NCI-H1417 treated with DMSO at 0.1 percent for 48 hours (cell line): ENCODE measurements at regions not wholly inside any gene's neighbourhood (a gene's known extent, or its start where the extent isn't known, plus 50 kb on each side); places are given as distances from the start of the nearest gene placed in this dataset.

Source experiments
- DNase-seq: peaks from one replicate; lab custom pipeline; 2025; lab: John Stamatoyannopoulos, UW

DNA sequence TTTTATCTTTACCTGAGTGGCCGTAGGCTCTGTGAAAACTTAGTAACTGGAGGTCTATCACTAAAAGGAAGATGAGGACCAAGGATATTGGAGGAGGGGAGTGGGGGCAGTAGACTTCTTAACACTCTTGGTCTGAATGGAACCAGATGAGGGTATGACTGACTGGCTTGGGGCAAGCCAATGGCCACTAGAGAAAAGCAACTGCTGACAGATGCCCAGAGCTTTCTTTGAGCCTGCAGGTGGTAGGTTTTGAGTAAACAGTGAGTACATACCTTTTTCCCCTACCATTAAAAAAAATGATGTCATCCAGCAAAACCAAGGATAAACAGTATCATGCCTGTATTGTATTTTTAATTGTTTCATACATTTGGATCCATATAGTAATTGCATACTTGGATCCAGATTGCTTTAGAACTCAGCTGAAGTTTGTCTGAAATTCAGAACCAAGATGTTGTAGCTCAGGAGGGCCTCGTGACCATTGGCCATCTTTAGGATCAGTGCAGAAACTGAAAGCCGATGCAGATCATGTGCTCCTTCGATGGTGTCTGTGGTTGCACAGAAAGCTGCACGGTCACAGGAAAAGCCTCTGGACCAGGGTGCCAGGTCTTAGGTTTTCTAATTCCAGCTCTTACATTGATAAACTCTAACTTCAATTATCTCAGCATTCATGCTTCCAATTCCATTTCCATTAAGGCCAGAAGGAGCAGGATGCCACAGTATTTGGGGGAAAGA is 131.0 kb downstream of the PDGFRA start:
- DNase-seq: no peak

DNA sequence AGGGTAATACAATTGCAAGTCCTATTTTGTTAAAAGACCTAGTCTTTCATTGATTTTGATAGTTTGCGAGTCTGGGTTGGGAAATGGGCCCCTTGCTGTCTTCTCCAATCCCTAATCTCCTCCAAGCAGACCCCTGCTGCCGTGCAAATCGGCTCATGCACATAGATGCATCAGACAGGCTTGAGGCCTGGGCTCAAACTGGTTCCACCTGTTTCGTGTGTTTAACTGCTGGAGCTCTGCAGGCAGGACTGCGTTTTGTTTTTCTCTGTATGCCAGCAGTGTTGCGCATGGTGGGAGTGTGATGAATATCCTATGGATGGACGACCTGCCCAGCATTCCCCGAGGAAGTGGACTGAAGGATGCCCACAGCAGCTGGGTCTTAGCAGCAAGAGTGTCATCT is 133.9 kb downstream of the PDGFRA start:
- no peak for DNase-seq

DNA sequence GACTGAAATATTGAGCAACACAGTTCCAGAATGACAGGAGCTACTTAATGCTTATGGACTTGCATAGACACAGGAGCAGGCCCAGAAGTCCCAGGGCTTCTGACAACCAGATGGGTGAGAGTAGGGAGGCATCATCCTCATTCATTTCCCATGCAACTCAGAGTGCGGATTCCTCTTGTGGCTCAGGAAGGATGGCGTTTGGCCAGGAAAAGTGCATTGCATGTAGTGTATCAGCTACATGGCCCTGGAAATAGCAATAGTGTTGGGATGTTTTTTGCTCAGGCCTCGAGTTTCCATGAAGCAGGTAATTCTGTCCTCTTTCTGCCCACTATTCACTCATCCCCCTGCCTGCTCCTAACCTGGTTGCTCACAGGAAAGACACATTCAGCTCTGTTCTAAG is 136.6 kb downstream of the PDGFRA start:
- no peak for DNase-seq

DNA sequence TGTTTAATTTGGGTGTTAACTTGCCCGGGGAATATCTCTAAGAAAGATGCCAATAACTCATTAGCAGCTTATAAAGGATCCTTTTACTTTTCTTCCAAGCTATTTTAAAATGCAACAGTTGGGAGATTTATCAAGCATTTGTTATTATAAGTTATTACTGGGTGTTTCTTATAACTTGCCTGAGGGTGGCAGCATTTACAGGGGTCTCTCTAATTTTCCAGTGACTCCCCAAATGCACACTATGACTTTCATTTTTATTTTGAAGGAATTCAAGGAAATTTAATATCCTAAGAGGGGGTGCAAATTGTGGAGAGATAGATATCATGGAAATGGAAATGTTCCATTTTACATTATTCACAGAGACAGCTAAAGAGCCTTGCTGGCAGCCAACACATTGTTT is 138.0 kb downstream of the PDGFRA start:
- DNase-seq: no peak

DNA sequence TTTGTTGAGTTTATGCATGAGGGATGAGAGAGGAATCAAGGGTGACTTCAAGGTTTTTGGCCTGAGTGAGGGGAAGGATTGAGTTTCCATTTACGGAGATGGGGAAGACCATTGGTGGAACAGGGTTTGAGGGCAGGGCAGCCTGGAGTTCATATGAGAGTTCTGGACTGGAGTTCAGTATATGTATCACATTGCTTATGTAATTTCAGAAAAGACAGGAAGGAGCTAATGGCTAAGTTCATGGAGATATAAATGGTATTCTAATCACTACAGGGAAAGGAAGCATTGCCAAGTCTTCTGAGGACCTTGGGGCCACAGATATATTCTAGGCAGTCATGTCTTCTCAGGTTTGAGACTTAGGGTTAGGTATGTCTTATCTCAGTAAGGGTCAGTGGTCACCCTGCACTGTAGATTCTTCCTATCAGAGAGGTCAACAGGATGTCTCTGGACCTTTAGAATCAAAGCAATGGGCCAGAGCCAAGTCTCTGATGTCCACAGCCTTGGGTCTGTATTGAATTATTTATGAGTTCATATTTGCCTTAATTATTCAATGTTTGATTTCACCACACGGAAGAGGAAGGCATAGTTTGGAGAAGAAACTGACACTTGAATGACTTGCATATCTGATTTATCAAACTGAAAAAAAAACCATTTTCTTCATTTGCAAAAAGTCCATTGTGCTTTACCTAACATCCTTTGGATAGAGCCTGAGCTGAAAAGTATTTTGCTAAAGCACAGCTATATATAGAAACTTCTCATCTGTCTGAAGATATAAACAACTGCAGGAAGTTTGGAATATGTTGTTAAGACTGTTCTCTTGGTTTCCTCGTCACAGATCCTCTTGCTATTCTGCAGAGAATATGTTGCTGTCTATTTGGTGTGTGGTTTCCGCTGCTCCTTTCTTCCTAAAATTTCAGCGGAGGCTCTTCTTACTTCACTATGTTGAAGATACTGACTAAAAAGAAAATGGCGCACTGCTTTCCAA is 139.5 kb downstream of the PDGFRA start:
- no peak for DNase-seq

DNA sequence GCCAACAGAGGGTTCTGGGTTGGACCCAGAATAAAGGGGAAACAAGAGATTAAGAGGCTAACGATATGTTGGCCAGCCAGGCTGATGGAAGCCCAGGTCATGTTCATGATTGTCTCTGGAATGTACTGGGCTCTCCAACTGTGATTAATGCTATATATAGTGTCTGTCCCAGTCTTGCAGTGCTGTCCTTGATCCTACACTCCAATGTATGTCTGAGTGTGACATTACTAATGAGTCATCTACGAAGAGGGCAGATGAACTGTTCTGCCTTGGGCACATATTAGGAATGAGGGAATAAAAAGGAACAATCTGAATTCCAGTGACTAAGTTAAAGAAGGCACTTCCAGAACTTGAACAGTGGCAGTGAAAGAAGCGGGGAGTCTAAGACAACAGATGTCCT is 142.1 kb downstream of the PDGFRA start:
- no peak for DNase-seq

DNA sequence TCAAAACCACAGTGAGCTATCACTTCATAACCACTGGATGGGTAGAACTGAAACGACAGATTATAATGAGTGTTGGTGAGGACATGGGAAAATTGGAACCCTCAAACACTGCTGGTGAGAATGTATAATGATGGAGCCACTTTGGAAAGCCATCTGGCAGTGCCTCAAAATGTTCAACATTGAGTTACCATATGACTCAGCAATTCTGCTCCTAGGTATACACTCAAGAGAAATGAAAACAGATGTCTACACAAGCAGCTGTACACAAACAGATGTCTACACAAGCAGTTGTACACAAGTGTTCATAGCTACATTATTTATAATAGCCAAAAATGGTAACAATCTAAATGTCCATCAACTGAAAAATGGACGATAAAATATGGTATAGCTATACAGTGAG is 143.9 kb downstream of the PDGFRA start:
- no peak for DNase-seq

DNA sequence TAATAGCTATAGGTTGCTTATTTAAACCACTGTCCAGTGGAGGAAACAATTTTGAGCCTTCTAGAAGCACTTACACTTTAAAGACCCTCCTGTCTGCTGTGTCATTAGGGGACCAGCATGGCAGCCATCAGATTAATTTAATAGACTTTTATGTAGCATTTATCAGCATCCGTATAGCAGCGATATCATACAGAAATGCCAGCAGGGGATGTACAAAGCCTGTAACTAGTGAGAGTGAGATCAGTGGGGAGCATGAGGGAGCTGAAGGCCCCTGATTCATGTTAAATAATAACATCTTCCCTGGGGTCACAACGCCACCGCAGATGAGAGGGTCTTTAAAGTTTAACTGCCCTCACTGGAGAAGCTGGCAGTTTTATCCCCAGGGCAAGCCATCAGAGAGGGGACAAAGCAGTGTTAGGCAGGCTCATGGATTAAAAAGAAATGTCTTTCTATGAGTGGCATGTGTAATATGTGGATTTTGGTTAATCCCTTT is 144.7 kb downstream of the PDGFRA start:
- no peak for DNase-seq

DNA sequence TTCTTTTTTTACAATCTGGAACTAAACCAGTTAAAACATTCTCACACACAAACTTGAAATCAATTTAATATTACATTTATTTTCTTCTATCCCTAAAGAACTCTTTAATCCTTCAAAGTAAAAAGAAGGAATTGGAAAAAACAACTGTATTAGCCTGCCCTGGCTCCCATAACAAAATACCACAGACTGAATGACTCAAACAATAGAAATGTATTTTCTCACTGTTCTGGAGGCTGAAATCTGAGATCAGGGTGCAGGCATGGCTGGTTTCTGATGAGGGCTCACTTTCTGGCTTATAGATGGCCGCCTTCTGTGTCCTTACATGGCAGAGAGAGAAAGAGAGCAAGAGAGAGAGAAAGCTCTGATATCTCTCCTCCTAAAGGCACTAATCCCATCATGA is 149.4 kb downstream of the PDGFRA start:
- DNase-seq: no peak

DNA sequence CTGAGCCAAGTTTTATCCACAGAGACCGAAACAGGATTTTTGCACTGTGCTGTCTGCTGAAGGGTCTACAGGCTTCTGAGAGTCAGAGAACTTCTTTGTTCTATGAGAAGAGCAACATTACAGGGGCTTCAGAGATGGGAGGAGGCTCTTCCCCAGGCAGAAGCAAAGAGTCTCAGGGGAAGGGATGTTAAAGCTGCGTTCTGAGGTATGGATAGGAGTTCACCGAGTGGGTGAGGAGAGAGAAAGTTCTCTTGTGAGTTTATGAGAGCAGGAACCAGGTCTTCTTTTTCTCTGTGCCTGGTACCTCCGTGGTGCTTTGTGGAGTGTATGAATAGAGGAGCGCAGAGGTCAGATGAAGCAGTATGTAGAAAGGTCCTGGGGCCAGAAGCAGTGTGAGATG is 155.1 kb downstream of the PDGFRA start:
- no peak for DNase-seq

DNA sequence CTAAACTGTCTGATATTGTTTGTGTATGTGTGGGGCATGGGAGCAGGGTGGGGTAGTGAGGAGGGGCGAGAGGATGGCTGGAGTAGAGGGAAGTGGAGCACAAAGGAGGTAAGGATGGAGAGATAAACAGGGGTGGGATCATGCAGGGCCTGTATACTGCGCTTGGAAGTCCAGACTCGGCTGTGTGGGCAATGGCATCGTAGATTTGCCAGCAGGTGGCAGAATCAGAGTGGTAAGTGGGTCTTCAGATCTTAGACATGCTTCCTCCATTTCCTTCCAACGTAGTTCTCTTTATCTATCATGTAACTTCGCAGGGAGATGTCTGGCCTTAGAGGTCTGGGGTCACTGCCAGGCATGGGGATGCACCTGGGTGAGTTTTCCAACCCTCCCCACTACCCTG is 155.5 kb downstream of the PDGFRA start:
- DNase-seq: no peak

DNA sequence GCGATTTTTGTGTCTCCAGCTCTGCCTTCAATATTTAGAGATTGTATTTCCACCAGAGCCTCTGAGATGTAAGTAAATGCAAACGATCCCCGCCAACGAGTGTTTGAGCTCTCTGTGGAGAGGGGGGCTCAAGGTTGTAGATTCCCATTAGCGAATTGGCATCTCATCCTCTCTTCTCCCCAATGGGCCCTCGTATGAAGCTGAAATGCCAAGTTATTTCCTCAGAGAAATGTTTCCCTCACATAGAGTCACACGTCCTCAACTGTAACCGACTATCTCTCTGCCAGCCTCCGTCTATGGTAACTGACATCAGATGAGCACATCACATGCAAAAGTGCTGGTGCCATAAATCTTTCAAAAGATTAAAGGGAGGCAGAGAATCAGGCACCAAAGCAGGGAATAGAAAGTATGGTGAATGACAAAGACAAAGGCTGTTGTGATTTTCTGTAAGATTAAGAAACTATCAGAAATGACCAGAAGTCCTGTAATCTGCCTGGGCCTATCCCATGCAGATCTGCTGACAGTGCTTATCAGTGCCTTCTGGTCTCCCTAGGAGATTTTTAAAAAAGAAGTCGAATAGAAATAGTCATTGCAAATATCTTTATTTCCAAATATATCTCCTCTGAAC is 157.1 kb downstream of the PDGFRA start:
- no peak for DNase-seq

DNA sequence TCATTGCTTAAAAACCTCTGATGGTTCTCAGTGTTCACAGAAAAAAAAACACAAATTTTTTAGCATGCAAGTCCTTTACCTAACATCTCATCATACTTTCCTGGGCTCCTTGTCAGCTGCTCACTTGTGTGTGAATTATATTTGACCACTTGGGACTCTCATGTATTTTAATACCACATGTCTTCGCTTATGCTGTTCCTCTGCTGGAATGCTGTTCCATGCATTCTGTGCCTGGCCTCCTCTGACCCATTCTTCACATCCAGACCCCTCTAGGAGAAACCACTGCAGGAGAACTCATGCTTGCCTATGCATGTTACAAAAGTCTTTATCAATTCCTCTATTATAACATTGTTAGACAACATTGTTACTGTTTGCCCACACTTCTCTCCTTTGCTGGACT is 157.6 kb downstream of the PDGFRA start:
- no peak for DNase-seq

DNA sequence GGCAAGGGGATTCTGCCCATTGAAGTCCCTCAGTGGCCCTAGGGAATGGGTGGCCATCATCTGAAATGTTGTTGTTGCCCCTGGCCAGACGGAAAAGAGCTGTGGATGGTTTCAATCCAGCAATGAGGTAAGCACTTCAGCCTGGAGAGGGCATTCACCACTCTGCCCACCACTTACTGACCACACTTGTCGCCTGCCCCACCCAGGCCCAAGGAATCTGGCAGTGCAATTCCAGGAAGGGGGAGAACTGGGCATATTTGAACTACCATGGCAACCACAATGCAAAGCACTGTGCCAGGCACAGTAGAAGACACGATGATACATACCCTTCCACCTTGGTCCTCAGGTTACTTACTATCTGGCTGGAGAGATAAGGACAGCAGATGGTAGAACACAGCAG is 161.6 kb downstream of the PDGFRA start:
- DNase-seq: no peak

DNA sequence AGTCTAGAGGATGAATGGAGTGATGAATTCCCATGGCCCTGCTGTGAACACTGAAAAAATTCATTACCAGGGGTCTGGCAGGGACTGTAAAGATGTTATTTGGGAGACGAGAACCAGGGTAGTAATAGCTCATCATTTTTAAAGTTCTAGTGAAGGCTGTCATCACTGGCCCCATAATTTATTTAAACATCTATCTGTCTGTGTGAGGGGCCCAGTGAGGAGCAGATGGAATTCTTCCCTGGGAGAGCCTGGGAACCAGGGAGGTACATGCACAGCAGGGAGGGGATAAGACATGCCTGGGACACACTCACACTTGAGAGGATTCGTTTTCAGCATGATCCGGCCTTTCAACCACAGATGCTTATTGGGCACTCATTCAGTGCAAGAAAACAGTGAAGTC is 162.0 kb downstream of the PDGFRA start:
- no peak for DNase-seq

DNA sequence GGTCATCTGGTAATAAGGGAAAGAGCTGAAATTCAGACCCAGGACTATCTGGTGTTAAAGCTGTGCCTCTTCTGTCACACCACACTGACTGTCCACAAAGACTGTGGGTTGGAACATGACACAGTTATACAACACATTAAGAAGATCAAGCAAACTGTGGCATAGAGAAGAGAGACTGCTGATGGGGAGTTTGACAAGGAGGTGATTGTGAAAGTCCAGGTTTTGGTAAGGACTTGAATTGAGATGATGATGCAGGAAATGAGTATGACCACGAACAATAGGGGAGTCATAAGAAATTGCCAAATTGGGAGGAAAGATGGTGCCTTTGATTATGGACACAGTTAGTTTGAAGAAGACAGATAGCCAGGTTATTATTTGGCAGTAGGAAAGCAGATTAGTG is 163.4 kb downstream of the PDGFRA start:
- DNase-seq: no peak

DNA sequence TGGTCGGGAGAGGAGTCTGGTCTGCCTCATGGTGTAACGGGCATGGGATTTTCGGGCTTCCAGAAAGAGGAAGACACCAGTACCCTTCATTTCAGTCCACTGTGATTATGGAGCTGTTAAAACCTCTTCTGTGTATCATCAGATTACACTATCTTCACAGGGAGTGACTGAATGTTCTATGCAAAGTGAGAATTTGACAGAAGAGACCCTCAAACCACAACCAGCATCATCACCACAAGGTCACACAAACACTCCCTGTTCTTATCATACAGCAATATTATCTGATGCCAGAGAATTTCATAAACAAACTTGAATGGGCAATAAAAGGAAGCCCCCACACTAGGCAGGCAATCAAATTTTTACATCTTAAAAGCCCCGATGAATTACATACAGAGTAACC is 164.2 kb downstream of the PDGFRA start:
- no peak for DNase-seq

DNA sequence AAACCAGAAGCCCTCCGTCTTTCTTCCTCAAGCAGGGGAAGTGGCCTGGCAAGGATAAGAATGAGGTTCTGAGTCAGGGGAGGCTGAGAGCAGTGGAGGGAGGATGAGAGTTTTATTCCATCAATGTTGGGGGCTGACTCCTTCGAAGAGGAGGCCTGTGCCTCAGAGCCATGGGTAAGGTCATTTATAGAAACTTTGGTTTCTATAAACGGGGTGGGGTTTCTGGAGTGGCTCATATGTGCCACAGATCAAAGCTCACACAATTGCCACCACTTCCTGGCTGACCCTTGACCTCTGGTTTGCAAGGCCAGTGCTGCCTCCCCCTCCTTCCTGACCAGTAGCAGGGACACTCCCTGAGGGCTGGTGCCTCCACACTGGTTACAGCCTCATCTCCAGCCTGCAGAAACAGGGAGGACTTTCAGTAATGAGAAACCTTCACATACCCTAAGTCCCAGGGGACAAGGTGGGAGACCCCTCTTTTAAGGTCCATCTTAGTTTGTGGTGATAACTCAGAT is 166.0 kb downstream of the PDGFRA start:
- DNase-seq: no peak

DNA sequence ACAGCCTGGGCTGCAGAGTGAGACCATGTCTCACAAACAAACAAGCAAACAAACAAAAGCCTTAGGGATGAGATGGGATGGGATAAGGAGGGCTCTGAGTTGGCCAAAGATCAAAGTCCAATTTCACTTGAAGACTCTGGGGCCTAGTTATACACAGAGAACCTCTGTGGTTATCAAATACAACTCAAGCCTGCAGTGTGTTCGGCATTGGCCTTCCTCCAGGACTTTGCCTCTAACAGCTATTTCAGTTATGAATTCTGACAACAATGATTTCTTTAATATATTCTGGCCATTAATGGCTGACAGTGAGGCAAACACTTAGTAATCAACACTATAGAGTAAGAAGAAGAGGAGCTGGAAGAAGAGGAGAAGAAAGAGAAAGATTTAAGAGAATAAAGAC is 171.1 kb downstream of the PDGFRA start:
- no peak for DNase-seq

DNA sequence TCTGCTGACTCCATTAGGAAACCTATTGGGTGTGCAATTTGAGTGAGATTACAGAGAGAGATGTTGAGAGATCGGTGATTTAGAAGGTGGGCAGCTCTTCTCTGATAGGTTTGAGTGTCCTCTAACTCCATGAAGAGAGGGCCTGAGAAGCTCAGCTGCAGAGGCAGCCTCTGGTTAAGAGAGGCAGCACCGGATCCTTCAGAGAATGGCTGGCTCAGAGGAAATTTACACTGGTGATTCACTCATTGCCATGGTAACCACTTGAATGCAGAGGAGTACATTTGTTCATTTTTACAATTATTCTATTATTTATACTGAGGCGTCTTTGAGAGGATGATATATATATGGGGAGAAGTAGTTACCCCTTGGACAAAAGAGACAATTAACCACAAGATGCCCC is 171.7 kb downstream of the PDGFRA start:
- DNase-seq: no peak

DNA sequence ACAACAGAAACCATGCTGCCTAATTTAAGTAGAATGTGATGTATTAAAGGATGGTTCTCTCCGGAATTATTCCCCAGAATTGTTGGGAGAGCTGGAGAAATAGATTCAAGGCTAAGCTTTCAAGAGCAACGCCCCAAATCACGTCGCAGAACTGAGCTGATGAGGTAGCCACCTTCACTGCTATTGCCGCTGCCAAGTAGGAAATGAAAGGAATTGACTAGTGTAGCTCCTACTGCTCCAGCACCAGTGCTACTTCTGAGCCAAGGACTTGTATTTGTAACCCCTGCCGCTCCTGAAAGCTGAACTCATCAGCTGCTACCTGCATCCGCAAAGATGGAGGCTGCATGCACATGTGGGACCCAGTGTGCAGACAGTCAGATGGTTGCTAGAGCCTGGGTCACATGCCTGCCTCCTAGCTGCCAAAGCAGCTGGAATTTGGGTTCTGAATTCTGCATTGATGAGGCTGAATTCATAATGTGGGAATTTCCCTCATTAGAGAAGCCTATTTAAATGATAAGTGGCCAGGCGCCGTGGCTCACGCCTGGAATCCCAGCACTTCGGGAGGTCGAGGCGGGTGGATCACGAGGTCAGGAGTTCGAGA is 173.9 kb downstream of the PDGFRA start:
- DNase-seq: no peak
